ENCODE measurements at regions not wholly inside any gene's neighbourhood (a gene's known extent, or its start where the extent isn't known, plus 50 kb on each side); places are given as distances from the start of the nearest gene placed in this dataset.
"Not testable (repeated sequence)": the region's sequence is repeated elsewhere in the genome, so short reads cannot be mapped to it uniquely, and the experiment has no call there.

DNA sequence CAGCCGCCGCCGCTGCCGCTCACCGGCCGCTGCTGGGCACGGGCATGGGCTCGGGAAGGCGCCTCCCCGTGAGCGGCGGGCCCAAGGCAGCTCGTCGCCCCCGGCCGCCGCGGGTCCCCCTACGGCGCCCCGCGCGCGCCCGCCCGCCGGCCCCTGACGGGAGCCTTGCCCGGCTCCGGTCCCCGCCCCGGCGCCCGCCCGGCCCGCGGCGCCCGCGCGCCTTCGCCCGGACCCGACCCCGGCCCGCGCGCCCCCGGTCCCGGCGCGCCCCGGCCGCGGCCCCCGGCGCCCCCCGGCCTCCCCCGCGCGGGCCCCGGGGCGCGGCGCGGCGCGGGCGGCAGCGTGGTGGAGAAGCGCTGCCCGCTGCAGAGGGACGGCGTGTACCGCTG is 177.7 kb downstream of the OR4M2 start:
- Histone ChIP-seq H3K27ac (ENCODE audit: control insufficient read depth, insufficient read depth, low read length) (no peak overlapping the region), H3K4me2 (ENCODE audit: control insufficient read depth, extremely low read depth, insufficient read depth, low read depth, low read length) (no peak overlapping the region), H3K79me2 (ENCODE audit: control insufficient read depth, insufficient read depth, low read length) (no peaks in the 10 kb centered on the region), H3K9me1 (ENCODE audit: control insufficient read depth, extremely low read depth, insufficient read depth, low read length) (no peaks in the 10 kb centered on the region), H3K36me3 (ENCODE audit: control insufficient read depth in 2 of 2, extremely low read depth in 1 of 2, insufficient read depth in 2 of 2, low read length in 2 of 2) (no peaks in the 10 kb centered on the region), H3K4me1 (ENCODE audit: control insufficient read depth, extremely low read depth, insufficient read depth, low read length) (no peaks in the 10 kb centered on the region), H3K9me3 (ENCODE audit: control insufficient read depth, low read depth, low read length) (peaks cover 54% of the 10 kb centered on the region), H3K9ac (ENCODE audit: control insufficient read depth, extremely low read depth, insufficient read depth, low read length) (no peak overlapping the region), H3K27me3 (ENCODE audit: control insufficient read depth, extremely low read depth, insufficient read depth, low read length) (no peaks in the 10 kb centered on the region), H3K4me3 (ENCODE audit: control insufficient read depth in 2 of 3, extremely low read depth in 1 of 3, insufficient read depth in 2 of 3, low read depth in 1 of 3, low read length in 3 of 3) (no peak overlapping the region), H4K20me1 (ENCODE audit: control insufficient read depth, extremely low read depth, insufficient read depth, low read length) (no peaks in the 10 kb centered on the region), H2AFZ (ENCODE audit: control insufficient read depth, low read length) (no peak overlapping the region)
- dilution Hi-C loops (cut with MboI; ENCODE audit: extremely low pct_ligation_motif_present, low sequenced_read_pairs) = no loop called here
- FAIRE-seq (no peak), DNase-seq (ENCODE audit: low read depth, low spot score) (no peak)
- no peak for TF ChIP-seq EZH2 (IDR thresholded peaks at IDR 0.05; ENCODE audit: low read length)
- TF ChIP-seq, protein P1, sequence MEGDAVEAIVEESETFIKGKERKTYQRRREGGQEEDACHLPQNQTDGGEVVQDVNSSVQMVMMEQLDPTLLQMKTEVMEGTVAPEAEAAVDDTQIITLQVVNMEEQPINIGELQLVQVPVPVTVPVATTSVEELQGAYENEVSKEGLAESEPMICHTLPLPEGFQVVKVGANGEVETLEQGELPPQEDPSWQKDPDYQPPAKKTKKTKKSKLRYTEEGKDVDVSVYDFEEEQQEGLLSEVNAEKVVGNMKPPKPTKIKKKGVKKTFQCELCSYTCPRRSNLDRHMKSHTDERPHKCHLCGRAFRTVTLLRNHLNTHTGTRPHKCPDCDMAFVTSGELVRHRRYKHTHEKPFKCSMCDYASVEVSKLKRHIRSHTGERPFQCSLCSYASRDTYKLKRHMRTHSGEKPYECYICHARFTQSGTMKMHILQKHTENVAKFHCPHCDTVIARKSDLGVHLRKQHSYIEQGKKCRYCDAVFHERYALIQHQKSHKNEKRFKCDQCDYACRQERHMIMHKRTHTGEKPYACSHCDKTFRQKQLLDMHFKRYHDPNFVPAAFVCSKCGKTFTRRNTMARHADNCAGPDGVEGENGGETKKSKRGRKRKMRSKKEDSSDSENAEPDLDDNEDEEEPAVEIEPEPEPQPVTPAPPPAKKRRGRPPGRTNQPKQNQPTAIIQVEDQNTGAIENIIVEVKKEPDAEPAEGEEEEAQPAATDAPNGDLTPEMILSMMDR (optimal IDR thresholded peaks at IDR 0.05 in 1 of 3, IDR thresholded peaks at IDR 0.05 in 1 of 3, conservative IDR thresholded peaks at IDR 0.05 in 1 of 3; ENCODE audit: extremely low read depth in 1 of 3, insufficient read depth in 2 of 3, low read length in 3 of 3) = no peak

DNA sequence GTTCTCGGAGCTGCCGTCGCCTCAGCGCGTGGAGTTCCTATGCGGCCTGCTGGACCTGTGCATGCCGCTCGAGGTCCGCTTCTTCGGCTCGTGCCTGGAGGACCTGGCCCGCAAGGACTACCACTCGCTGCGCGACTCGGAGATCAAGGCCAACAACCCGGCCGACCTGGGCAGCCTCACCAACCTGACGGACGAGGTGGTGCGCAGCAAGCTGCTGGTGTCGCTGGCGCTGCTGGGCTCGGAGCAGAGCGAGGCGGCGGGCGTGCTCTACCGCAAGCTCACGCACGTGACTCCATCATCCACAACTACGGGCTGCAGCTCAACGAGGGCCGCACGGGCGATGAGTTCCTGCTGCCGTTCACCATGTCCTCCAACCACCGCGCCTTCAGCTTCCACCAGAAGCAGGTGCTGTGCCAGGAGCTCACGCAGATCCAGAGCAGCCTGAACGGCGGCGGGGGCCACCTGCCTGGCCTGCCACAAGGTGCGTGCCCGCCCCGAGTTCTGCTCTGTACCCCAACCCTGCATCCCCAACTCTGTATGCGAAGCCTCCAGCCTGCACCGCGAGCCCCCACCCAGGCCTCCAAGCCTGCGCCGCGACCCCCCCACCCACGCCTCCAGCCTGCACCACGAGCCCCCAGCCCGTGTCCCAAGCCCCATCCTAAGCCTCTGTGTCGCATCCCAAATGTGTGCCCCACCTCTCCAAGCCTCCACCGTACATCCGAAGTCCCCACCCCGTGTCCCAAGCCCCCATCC is 178.2 kb downstream of the OR4M2 start:
- Histone ChIP-seq H3K27me3 (ENCODE audit: control insufficient read depth, extremely low read depth, insufficient read depth, low read length) (no peaks in the 10 kb centered on the region), H2AFZ (ENCODE audit: control insufficient read depth, low read length) (no peak overlapping the region), H3K9ac (ENCODE audit: control insufficient read depth, extremely low read depth, insufficient read depth, low read length) (no peak overlapping the region), H4K20me1 (ENCODE audit: control insufficient read depth, extremely low read depth, insufficient read depth, low read length) (no peaks in the 10 kb centered on the region), H3K27ac (ENCODE audit: control insufficient read depth, insufficient read depth, low read length) (no peak overlapping the region), H3K36me3 (ENCODE audit: control insufficient read depth in 2 of 2, extremely low read depth in 1 of 2, insufficient read depth in 2 of 2, low read length in 2 of 2) (no peaks in the 10 kb centered on the region), H3K4me2 (ENCODE audit: control insufficient read depth, extremely low read depth, insufficient read depth, low read depth, low read length) (no peak overlapping the region), H3K4me1 (ENCODE audit: control insufficient read depth, extremely low read depth, insufficient read depth, low read length) (no peaks in the 10 kb centered on the region), H3K9me3 (ENCODE audit: control insufficient read depth, low read depth, low read length) (peaks cover 49% of the 10 kb centered on the region), H3K79me2 (ENCODE audit: control insufficient read depth, insufficient read depth, low read length) (no peaks in the 10 kb centered on the region), H3K4me3 (ENCODE audit: control insufficient read depth in 2 of 3, extremely low read depth in 1 of 3, insufficient read depth in 2 of 3, low read depth in 1 of 3, low read length in 3 of 3) (no peak overlapping the region), H3K9me1 (ENCODE audit: control insufficient read depth, extremely low read depth, insufficient read depth, low read length) (no peaks in the 10 kb centered on the region)
- DNase-seq (ENCODE audit: low read depth, low spot score) (no peak), FAIRE-seq (no peak)
- dilution Hi-C loops (cut with MboI; ENCODE audit: extremely low pct_ligation_motif_present, low sequenced_read_pairs) = no loop called here
- TF ChIP-seq, protein P1 (optimal IDR thresholded peaks at IDR 0.05 in 1 of 3, IDR thresholded peaks at IDR 0.05 in 1 of 3, conservative IDR thresholded peaks at IDR 0.05 in 1 of 3; ENCODE audit: extremely low read depth in 1 of 3, insufficient read depth in 2 of 3, low read length in 3 of 3) = no peak
- no peak for TF ChIP-seq EZH2 (IDR thresholded peaks at IDR 0.05; ENCODE audit: low read length)

DNA sequence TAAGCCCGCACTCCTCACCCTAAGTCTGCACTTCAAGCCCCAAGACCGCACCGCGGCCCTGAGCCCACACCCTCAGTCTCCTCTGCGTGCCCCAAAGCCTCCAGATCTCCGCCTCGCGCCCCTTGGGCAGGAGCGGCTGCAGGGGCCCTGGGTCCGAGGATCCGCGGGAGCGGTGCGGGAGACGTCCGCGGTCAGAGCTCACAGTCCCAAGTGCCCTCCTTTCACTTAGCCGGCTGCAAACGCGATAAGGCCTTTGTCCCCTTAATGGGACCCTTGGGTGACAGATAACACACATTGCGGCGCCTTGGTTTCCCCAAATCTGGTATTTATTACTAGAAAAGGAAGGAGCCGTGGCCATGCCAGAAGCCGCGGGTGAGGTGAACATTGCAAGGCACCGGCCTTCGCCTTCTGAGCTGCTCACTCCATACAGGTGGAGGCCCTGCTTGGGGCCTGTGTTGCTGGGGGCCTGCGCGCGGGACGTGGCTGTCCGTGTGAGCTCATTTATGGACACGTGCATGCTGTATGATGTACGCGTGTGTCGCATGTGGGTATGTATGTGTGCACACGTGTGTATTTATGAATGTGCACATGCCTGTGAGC is 178.9 kb downstream of the OR4M2 start:
- H2AFZ ChIP-seq (ENCODE audit: control insufficient read depth, low read length); H3K4me3 ChIP-seq (ENCODE audit: control insufficient read depth in 2 of 3, extremely low read depth in 1 of 3, insufficient read depth in 2 of 3, low read depth in 1 of 3, low read length in 3 of 3); H3K4me2 ChIP-seq (ENCODE audit: control insufficient read depth, extremely low read depth, insufficient read depth, low read depth, low read length); H3K9me1 ChIP-seq (ENCODE audit: control insufficient read depth, extremely low read depth, insufficient read depth, low read length); H3K36me3 ChIP-seq (ENCODE audit: control insufficient read depth in 2 of 2, extremely low read depth in 1 of 2, insufficient read depth in 2 of 2, low read length in 2 of 2); dilution Hi-C loops (cut with MboI; ENCODE audit: extremely low pct_ligation_motif_present, low sequenced_read_pairs); H3K9ac ChIP-seq (ENCODE audit: control insufficient read depth, extremely low read depth, insufficient read depth, low read length); H4K20me1 ChIP-seq (ENCODE audit: control insufficient read depth, extremely low read depth, insufficient read depth, low read length); H3K27me3 ChIP-seq (ENCODE audit: control insufficient read depth, extremely low read depth, insufficient read depth, low read length); FAIRE-seq; H3K4me1 ChIP-seq (ENCODE audit: control insufficient read depth, extremely low read depth, insufficient read depth, low read length); H3K27ac ChIP-seq (ENCODE audit: control insufficient read depth, insufficient read depth, low read length); H3K79me2 ChIP-seq (ENCODE audit: control insufficient read depth, insufficient read depth, low read length); DNase-seq (ENCODE audit: low read depth, low spot score): not testable (repeated sequence)
- H3K9me3 ChIP-seq (ENCODE audit: control insufficient read depth, low read depth, low read length) = peaks cover 46% of the 10 kb centered on the region
